ENCODE measurements at regions not wholly inside any gene's neighbourhood (a gene's known extent, or its start where the extent isn't known, plus 50 kb on each side); places are given as distances from the start of the nearest gene placed in this dataset.

- no peak for TF ChIP-seq POLR2AphosphoS5 (IDR thresholded peaks at IDR 0.05; ENCODE audit: low read depth, low read length)
- no peak for TF ChIP-seq REST (IDR thresholded peaks at IDR 0.05; ENCODE audit: insufficient read depth in 1 of 2, low read depth in 2 of 2, low read length in 2 of 2)
Measured at GRCh38 chrX:69388526-69388925, 115.6 kb upstream of the NALF2 start.

Measured in PFSK-1 (cell line).